Tibial nerve (tissue), 4 donors: ENCODE measurements at regions not wholly inside any gene's neighbourhood (a gene's known extent, or its start where the extent isn't known, plus 50 kb on each side); places are given as distances from the start of the nearest gene placed in this dataset.
"Not testable (repeated sequence)": the region's sequence is repeated elsewhere in the genome, so short reads cannot be mapped to it uniquely, and the experiment has no call there.

Experiments
- CTCF ChIP-seq, 5 experiments: fragments of 200-600 bp in 3 of 5; fragments of 450-650 bp in 2 of 5; sonication (generic) in 3 of 5; IDR thresholded peaks; one replicate each; pipeline ENCODE4 v1.5.1; 2016 to 2019; ENCODE audit warnings: antibody characterized with exemption in 5 of 5, mild to moderate bottlenecking in 3 of 5, moderate library complexity in 2 of 5
- EP300 ChIP-seq, 2 donors: sonication (generic); formaldehyde crosslinking; IDR thresholded peaks; one replicate each; pipeline ENCODE4 v1.6.1; 2017; ENCODE audit warnings: antibody characterized with exemption in 2 of 2, mild to moderate bottlenecking in 1 of 2
- POLR2A ChIP-seq, 2 donors: fragments of 450-650 bp; IDR thresholded peaks; one replicate each; pipeline ENCODE4 v1.6.1; 2017; ENCODE audit warnings: antibody characterized with exemption in 2 of 2, mild to moderate bottlenecking in 2 of 2, moderate library complexity in 2 of 2

DNA sequence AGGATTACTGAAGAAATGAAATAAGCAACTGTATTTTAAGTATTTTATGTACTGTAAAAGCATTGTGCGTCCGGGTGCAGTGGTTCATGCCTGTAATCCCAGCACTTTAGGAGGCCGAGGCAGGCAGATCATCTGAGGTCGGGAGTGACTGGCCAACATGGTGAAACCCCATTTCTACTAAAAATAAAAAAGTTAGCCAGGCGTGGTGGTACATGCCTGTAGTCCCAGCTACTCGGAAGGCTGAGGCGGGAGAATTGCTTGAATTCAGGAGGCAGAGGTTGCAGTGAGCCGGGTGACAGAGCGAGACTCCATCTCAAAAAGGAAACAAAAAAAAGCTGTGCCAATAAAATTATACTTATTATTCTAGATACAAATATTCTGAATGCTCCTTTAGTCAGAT, 215.4 kb upstream of the DMRT1 start:
- TF ChIP-seq CTCF, POLR2A, EP300 (IDR thresholded peaks at IDR 0.05): not testable (repeated sequence)
